ENCODE measurements at regions not wholly inside any gene's neighbourhood (a gene's known extent, or its start where the extent isn't known, plus 50 kb on each side); places are given as distances from the start of the nearest gene placed in this dataset.

DNA sequence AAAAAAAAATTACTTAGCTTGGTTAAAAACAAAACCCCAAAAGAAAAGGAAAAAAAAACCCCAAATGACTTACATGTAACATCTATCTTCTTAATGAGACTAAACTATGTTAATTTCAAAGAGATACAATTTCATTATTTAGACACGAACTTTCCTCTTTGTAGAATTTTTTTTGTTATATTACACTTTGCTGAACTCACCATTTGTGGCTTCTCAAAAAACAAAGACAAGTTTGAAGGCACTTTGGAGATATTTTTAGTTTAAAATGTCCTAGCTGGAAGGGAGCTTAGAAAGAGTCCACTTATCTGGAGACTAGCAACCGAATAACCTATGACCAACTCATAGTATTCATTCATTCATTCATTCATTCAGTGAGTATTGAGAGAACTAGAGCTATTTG is 301.7 kb upstream of the ROPN1 start:
- Mint-ChIP-seq H3K4me1 (no peaks in the 10 kb centered on the region), H3K27me3 (ENCODE audit: low read depth in 3 of 3) (peaks cover 4 to 12% (median 5%) of the 10 kb centered on the region in 3 donors), H3K36me3 (no peaks in the 10 kb centered on the region), H3K4me3 (no peak overlapping the region), H3K9me3 (peaks cover 0 to 3% (median 0%) of the 10 kb centered on the region in 7 donors), H3K27ac (no peak overlapping the region)
- Histone ChIP-seq H4K20me1 (ENCODE audit: insufficient read depth, low read length) (no peaks in the 10 kb centered on the region), H3K27me3 (ENCODE audit: control insufficient read depth in 2 of 2, insufficient read depth in 2 of 2, low read length in 2 of 2) (no peaks in the 10 kb centered on the region), H3K36me3 (replicated peaks in 1 of 2; ENCODE audit: control insufficient read depth in 1 of 2, insufficient read depth in 2 of 2, low read length in 2 of 2) (no peaks in the 10 kb centered on the region), H3K9ac (ENCODE audit: insufficient read depth, low read length, poor library complexity, severe bottlenecking) (no peak overlapping the region), H3K4me2 (replicated peaks; ENCODE audit: extremely low read depth, low read length, poor library complexity, severe bottlenecking) (no peak overlapping the region), H3K27ac (ENCODE audit: low read depth in 1 of 2, low read length in 2 of 2) (no peak overlapping the region), H3K79me2 (ENCODE audit: insufficient read depth, low read length) (no peaks in the 10 kb centered on the region), H3K4me1 (ENCODE audit: control insufficient read depth in 1 of 2, insufficient read depth in 2 of 2, low read length in 2 of 2) (no peaks in the 10 kb centered on the region), H3K9me3 (replicated peaks in 1 of 2; ENCODE audit: control insufficient read depth in 1 of 2, insufficient read depth in 1 of 2, low read length in 2 of 2) (no peaks in the 10 kb centered on the region), H3K4me3 (replicated peaks in 1 of 3; ENCODE audit: low read depth in 2 of 3, low read length in 3 of 3) (no peak overlapping the region), H2AFZ (ENCODE audit: insufficient read depth, low read depth, low read length, poor library complexity, severe bottlenecking) (no peak overlapping the region)
- TF ChIP-seq, protein P1, sequence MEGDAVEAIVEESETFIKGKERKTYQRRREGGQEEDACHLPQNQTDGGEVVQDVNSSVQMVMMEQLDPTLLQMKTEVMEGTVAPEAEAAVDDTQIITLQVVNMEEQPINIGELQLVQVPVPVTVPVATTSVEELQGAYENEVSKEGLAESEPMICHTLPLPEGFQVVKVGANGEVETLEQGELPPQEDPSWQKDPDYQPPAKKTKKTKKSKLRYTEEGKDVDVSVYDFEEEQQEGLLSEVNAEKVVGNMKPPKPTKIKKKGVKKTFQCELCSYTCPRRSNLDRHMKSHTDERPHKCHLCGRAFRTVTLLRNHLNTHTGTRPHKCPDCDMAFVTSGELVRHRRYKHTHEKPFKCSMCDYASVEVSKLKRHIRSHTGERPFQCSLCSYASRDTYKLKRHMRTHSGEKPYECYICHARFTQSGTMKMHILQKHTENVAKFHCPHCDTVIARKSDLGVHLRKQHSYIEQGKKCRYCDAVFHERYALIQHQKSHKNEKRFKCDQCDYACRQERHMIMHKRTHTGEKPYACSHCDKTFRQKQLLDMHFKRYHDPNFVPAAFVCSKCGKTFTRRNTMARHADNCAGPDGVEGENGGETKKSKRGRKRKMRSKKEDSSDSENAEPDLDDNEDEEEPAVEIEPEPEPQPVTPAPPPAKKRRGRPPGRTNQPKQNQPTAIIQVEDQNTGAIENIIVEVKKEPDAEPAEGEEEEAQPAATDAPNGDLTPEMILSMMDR (IDR thresholded peaks at IDR 0.05): no peak
- DNase-seq: no peak
- WGBS (ENCODE audit: insufficient coverage): no CpG with 5 or more reads among the region's 2 CpGs
- intact Hi-C loops (cut with micrococcal nuclease): no loop called here

DNA sequence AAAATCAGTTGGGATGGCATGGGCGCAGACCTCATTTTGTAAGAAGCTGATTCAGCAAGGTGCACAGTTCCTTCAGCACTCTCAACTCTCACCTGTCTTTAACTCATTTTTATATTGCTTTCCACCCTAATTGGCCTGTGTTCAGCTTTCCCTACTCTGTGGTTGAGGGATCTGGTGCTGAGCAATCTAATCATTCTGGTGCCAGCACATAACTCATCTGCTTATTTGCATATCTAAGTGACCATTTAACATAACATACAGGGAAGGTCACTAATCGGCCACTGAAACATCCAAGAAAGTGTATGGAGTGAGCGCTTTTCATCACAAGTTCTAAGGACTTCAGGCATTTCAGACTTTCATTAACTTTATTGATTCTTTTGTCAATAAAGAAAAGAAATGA is 303.4 kb upstream of the ROPN1 start:
- intact Hi-C loops (cut with micrococcal nuclease): no loop called here
- Mint-ChIP-seq H3K27ac (no peak overlapping the region), H3K36me3 (no peaks in the 10 kb centered on the region), H3K4me1 (no peaks in the 10 kb centered on the region), H3K4me3 (no peak overlapping the region), H3K9me3 (peaks cover 0 to 2% (median 0%) of the 10 kb centered on the region in 7 donors), H3K27me3 (ENCODE audit: low read depth in 3 of 3) (peaks cover 5 to 8% (median 8%) of the 10 kb centered on the region in 3 donors)
- H3K9me3 ChIP-seq (replicated peaks in 1 of 2; ENCODE audit: control insufficient read depth in 1 of 2, insufficient read depth in 1 of 2, low read length in 2 of 2): no peaks in the 10 kb centered on the region
- no peak overlapping the region for H3K9ac ChIP-seq (ENCODE audit: insufficient read depth, low read length, poor library complexity, severe bottlenecking)
- WGBS (ENCODE audit: insufficient coverage): no CpG with 5 or more reads among the region's 3 CpGs
- H3K36me3 ChIP-seq (replicated peaks in 1 of 2; ENCODE audit: control insufficient read depth in 1 of 2, insufficient read depth in 2 of 2, low read length in 2 of 2): no peaks in the 10 kb centered on the region
- H3K27me3 ChIP-seq (ENCODE audit: control insufficient read depth in 2 of 2, insufficient read depth in 2 of 2, low read length in 2 of 2): no peaks in the 10 kb centered on the region
- no peaks in the 10 kb centered on the region for H4K20me1 ChIP-seq (ENCODE audit: insufficient read depth, low read length)
- H3K79me2 ChIP-seq (ENCODE audit: insufficient read depth, low read length): no peaks in the 10 kb centered on the region
- no peak for DNase-seq
- no peak overlapping the region for H3K27ac ChIP-seq (ENCODE audit: low read depth in 1 of 2, low read length in 2 of 2)
- TF ChIP-seq, protein P1 (IDR thresholded peaks at IDR 0.05): no peak
- H3K4me3 ChIP-seq (replicated peaks in 1 of 3; ENCODE audit: low read depth in 2 of 3, low read length in 3 of 3): no peak overlapping the region
- H3K4me1 ChIP-seq (ENCODE audit: control insufficient read depth in 1 of 2, insufficient read depth in 2 of 2, low read length in 2 of 2): no peaks in the 10 kb centered on the region
- no peak overlapping the region for H2AFZ ChIP-seq (ENCODE audit: insufficient read depth, low read depth, low read length, poor library complexity, severe bottlenecking)
- H3K4me2 ChIP-seq (replicated peaks; ENCODE audit: extremely low read depth, low read length, poor library complexity, severe bottlenecking): no peak overlapping the region

Measured in CD14-positive monocyte (primary cell).